HG03354 (cell line): ENCODE measurements at regions not wholly inside any gene's neighbourhood (a gene's known extent, or its start where the extent isn't known, plus 50 kb on each side); places are given as distances from the start of the nearest gene placed in this dataset.

Source experiments
- ATAC-seq: cut with Tn5 transposase; IDR thresholded peaks from one replicate; pipeline ENCODE4 v1.9.1; 2021; ENCODE audit warnings: mild to moderate bottlenecking; ENCODE audit not compliant: unreplicated experiment, poor library complexity, severe bottlenecking

DNA sequence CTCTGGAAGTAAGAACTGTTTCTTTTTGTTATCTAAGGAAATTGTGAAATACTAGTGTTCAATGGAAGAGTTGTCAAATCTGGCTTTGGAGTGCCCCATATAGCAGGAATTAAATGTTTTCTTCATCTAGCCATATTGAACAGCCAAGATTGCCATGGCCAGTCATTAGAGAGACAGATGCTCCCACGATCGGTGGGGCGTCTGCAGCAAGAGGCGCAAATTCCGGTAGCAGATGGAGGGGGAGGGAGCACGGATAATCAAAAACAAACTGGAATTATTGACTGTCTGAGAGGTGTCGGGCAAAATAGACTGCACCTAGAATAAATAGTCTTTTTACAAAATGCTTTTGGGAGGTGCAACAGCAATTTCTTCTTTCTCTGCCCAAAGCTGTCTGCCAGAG, 139.1 kb upstream of the FSTL4 start:
- no peak for ATAC-seq

- no peak for ATAC-seq
These were observed 138.5 kb upstream of the FSTL4 start for GRCh38 chr5:133750856-133751255.

GRCh38 chr5:133750356-133750755, 138.0 kb upstream of the FSTL4 start:
- no peak for ATAC-seq

DNA sequence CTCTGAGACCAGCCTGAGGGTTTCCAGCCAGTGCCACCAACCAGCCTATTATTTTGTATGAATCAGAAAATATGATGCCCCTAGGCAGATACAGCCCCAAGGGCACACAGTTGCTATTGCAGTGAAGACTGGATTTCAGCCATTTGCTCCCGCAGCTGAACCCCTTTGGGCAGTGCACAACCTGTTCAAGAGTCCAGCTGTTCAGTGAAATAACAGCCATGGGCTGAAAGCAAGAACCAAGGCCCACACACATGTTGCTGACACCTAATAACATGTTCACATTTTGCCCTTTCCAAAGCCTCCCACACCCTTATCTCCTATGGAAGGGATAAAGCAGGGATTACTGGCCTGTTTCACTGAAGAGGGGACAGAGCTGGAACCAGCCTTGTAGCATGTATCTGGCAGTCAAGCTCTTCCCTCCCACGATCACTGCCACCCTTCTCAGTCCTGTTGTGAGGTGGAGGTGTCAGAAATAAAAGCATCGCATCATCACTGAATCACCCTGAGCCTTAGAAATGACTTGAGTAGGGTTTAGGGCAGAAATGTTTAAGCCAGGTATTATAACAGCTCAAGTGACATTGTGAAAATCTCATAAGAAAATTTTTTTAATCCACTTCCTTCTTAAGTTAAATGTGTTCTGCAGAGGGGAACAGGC, 137.1 kb upstream of the FSTL4 start:
- no peak for ATAC-seq

DNA sequence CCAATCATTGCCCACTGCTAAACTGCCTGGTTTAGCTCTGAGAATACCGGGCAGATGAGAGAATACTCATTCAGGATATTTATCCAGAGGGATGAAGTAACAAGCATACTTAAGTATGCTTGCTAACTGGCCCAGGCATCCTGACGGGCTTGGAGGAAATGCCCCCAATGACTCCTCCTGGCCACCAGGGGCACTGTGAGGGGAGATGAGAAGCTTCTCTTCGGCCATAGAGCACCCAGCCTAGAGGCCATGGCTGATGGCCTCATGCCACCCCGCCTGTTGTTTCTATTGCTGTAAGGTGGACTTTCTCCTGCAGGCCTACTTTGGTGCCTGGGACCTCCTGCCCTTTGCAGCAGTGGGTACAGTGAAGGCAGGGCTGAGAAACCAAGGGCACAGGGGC, 134.5 kb upstream of the FSTL4 start:
- no peak for ATAC-seq

DNA sequence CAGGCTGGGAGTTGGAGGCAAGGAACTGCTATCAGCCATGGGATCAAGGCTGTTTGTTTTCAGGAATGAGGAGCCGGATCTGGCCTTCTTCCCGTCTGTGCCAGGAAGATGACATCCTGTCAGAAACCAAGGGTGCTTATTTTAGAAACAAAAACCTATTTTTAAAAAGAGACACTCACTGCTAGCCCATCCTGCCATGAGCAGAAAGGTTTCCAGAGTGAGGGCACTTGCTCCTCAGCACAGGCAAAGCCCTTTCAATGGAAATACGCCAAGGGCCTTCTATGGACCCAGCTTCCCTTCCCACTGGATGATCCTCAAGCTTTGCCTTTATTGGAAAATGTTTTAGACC, 132.6 kb upstream of the FSTL4 start:
- no peak for ATAC-seq

GRCh38 chr5:133744051-133744959, 132.0 kb upstream of the FSTL4 start:
- no peak for ATAC-seq

DNA sequence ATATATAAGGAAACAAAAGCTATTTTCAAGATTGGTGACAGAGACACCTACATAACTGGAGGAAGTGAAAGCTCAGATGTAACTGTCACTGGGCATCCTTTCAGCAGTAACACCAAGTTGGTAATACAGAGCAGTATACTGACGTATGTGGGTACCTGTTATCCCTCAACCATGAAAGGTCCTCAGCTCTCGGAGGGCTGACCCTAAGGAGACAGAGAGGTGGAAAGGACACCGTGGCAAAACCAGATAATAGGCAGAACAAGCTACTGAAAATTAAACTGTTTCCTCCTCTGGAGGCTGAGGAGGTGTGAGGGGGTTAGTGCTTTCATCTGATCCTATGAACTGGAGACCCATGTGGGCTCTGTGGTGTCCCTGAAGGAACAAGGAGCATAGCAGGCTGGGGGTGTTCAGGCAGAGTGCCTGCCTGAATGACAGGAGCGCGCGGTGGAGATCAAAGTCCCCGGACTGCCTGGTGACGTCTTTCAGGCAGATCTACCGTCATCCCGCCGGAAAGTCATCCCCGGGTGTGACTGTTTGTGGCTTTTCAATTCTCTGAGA, 130.2 kb upstream of the FSTL4 start:
- ATAC-seq: peak; percentile 62

- ATAC-seq: no peak
These were observed 129.5 kb upstream of the FSTL4 start for GRCh38 chr5:133741818-133742355.

GRCh38 chr5:133741396-133741795, 129.1 kb upstream of the FSTL4 start:
- ATAC-seq: no peak

- ATAC-seq: no peak
These were observed 126.9 kb upstream of the FSTL4 start for GRCh38 chr5:133739181-133739780.

- no peak for ATAC-seq
These were observed 125.9 kb upstream of the FSTL4 start for GRCh38 chr5:133738271-133738670.

GRCh38 chr5:133736512-133736911, 124.2 kb upstream of the FSTL4 start:
- ATAC-seq: no peak

DNA sequence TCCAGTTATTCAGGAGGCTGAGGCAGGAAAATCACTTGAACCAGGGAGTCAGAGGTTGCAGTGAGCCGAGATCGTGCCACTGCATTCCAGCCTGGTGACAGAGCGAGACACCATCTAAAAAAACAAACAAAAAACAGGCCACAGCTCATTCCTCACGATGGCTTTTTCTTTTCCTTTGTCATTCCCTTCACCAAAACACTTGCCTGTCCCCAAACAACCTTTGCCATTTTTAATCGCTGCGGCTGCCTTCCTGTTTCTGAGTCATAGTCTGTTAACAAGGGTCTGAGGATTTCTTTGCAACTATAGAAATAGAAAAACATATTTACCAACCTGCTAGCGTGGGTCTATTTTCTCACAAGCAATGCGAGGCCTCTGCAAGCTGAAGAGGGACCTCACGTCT, 123.0 kb upstream of the FSTL4 start:
- ATAC-seq: no peak

- no peak for ATAC-seq
These were observed 122.6 kb upstream of the FSTL4 start for GRCh38 chr5:133734916-133735315.

DNA sequence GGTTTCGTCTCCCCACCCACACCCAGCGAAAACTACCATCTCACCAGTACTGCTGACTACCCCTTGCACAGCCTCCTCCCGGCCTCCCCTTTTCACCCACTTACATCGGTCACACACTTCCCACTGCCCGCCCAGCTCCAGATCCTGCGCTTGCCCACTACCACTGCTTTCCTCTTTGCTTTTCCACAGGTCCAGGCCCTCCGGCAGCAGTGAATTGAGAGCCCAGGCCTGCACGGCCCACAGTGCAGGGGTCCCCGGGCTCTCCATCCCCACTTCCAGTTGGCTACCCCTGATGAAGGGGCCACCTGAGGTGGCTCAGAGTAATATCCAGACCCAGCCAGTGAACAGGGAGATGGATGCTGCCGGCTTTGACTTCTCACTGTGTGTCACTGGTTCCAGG, 120.2 kb upstream of the FSTL4 start:
- no peak for ATAC-seq

DNA sequence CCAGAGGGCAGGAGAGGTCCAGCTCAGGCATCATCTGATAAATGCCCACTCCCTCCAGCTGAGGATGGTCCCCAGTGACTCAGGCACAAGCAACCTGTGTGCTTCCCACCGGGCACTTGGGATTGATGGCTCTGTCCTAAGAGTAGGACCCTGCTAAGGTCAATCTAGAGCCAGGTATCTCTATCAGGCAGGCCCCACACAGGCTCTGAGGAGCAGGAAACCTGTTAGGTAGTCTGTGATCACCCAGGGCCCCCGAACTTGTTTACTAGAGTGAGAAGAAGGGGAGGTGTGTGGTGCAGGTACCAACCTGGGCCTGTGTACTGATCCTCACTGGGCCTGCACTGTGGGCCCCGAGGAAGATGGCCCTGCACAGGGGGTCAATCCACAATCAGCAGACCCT, 119.6 kb upstream of the FSTL4 start:
- no peak for ATAC-seq

DNA sequence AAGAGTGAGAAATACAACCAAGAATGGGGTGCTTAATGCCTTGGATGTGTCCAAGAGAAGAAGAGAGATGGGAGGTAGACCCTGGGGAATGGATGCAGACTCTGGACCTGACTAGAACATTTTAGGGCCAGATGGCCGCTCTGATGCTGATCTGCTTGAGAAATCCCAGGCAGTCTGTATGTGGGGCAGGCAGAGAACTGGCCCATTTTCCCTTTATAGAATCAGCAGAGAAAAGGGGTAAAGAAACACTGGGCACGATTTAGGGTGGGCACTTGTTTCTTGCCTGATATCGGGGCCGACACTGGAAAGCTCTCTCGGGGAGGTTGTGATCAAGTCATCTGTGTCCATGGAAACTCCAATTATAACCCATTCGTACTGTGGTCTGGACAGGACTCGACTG, 118.5 kb upstream of the FSTL4 start:
- no peak for ATAC-seq

DNA sequence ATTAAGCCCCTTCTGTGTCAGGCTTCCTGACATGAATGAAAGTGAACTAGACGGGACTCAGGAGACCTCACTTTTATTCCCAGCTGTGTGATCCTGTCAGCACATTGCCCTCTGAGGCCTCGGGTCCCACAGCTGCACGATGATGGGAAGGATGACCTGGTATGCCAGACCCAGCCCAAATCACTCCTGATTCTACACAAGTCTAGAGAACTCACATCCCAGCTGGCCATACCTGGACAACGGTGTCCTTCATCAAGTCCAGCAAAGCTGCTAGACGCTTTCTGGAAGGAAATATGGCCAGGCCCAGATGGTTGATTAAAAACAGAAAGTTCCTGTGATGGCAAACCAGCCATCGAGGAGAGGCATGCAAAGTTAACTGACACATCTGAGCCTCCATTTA, 118.0 kb upstream of the FSTL4 start:
- no peak for ATAC-seq

GRCh38 chr5:133729800-133730199, 117.5 kb upstream of the FSTL4 start:
- ATAC-seq: no peak
